GM21529 (cell line): ENCODE measurements at regions not wholly inside any gene's neighbourhood (a gene's known extent, or its start where the extent isn't known, plus 50 kb on each side); places are given as distances from the start of the nearest gene placed in this dataset.
"Not testable (repeated sequence)": the region's sequence is repeated elsewhere in the genome, so short reads cannot be mapped to it uniquely, and the experiment has no call there.

Source experiments
- ATAC-seq: cut with Tn5 transposase; IDR thresholded peaks from one replicate; pipeline ENCODE4 v1.9.1; 2021; ENCODE audit not compliant: unreplicated experiment

DNA sequence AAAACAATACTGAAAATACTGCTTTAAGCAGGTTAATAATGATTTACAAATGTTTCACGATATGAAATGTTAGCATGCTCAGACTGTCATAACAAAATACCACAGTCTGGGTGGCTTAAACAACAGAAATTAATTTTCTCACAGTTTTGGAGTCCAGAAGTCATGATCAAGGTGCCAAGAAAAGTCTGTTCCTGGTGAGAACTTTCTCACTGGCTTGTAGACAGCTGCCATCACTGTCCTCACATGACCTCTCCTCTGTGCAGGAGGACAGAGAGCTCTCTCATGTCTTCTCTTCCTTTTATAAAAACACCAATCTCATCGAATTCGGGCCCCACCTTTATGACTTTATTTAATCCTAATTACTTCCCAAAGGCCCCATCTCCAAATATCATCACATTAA lies 426.7 kb downstream of the KLHL13 start:
- no peak for ATAC-seq

DNA sequence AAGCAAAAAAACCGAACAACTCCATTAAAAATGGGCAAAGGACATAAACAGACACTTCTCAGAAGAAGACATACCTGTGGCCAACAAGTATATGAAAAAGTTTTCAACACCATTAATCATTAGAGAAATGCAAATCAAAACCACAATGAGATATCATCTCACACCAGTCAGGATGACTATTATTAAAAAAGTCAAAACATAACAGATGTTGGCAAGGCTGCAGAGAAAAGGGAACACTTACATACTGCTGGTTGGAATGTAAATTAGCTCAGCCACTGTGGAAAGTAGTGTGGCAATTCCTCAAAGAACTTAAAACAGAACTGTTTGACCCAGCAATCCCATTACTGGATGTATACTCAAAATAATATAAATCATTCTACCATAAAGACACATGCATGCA lies 436.3 kb downstream of the KLHL13 start:
- no peak for ATAC-seq

DNA sequence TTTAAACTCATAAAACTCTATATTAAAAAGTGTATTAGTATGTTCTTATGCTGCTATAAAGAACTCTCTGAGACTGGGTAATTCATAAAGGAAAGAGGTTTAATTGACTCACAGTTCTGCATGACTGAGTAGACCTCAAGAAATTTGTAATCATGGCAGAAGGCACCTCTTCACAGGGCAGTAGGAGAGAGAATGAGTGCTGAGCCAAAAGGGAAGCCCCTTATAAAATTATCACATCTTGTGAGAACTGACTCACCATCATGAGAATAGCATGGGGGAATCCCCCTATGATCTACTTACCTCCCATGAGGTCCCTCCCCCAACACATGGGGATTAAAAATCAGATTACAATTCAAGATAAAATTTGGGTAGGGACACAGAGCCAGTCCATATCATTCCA lies 463.2 kb downstream of the KLHL13 start:
- no peak for ATAC-seq

DNA sequence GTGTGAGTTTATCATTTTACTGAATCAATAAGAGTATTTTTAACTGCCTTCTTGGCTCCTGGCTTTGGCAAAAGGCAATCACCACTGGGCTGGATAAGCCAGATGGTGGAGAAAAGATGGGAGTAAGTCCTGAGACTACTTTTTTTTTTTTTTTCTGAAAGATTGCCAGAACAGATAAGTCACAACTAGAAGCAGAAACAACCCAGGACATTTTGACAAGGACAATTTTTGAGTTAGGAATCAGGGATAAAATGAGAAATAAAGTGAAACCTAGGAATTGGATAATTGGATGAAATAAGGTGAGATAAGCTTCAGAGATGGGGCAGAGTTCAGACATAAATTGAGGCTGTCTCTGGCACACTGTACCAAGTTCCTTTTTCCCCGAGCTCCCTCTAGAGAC lies 471.0 kb downstream of the KLHL13 start:
- ATAC-seq = no peak

DNA sequence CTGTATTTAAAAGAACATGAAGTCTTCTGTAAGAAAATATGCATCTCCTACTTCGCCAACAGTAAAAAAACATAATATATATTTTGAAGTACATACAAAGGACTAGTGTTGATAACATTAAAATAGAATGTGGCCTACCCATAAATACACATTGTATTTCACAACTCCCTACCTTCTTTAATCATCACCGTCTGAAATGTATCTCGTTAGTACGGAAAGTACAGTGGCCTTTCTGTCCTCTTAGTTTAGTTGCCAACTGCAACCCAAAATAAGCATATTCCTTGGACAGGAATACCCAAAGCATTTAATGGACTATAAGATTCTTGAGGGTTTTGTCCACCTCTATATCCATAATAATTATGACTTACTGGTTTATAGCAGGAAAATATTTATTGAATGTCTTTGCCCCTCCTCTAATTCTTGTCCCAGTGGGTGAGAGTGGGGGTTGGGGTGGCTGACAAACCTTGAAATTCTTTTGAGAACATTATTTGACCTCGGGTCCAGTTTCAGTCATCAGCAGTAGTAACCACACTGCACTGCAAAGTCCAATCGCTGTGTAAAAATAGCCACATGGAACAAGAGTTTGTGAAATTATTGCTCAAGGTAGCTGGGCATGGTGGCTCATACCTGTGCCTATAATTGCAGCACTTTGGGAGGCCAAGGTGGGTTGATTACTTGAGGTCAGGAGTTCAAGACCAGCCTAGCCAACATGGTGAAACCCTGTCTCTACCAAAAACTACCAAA lies 474.5 kb downstream of the KLHL13 start:
- ATAC-seq = no peak

DNA sequence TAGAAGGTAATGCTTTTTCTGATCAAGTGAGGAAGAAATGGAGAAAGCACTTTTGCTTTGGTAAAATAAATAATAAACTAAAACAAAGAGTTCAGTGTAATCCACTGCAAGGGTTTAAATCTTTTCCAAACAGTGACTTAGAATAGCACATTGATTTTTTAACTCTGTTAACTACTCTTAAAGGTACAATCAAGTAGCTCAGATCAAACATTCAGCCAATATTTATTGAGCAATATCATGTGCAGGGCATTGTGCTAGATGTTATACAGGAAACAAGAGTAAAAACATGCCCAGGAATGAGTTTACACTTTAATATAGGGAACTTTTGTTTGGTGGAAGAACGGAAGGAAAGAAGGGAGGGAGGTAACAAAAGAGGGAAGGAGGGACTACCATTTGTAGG lies 479.8 kb downstream of the KLHL13 start:
- no peak for ATAC-seq

DNA sequence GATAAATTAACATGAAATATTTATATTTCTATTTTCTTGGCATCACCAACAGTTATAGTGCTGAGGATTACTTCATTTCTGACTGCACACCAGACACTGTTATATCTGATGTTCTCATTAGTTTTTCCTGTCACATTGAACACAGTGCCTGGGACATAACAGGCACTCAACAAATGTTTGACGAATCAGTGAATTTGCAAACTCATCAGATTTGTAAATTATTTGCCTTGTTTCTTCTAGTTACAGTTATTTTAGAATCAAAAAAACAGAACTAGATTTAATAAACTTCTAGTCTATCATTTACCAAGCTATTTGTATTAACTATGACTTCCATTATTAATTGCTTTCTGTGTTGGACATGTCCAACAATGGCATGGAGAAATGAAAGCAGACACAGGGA lies 483.3 kb downstream of the KLHL13 start:
- ATAC-seq = no peak

DNA sequence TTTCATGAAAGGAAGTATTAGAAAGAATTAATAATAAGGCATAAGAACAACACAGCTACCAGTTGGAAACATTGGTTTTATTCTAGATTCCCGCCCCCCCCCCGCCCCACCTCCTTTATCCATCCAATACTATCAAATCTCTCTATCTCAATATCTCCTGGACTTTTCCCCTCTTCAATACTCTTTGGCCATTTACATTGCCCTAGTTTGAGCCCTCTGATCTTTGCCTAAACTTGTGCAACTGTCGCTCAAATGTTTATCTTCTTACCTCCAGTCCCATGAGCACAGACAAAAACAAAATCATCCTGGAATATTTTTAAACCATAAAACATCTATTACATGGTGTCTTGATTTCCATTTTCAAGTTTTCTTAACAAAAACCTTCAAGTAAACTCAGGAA lies 488.2 kb downstream of the KLHL13 start:
- no peak for ATAC-seq

DNA sequence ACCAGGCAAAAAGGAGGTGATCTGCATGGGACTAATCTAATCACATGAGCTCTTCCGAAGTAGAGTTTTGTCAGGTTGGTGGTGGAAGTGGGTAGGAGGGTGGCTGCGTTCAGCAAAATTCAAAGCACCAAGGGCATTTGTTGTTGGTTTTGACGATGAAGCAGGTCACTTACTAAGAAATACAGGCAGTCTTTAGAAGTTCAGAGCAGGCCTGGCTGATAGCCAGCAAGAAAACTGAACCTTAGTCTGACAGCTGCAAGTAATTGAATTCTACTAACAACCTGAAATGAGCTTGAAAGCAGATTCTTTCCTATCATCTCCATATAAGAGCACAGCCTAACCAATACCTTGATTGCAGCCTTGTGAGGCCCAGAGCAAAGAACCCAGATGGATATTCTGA lies 505.8 kb downstream of the KLHL13 start:
- ATAC-seq = no peak

DNA sequence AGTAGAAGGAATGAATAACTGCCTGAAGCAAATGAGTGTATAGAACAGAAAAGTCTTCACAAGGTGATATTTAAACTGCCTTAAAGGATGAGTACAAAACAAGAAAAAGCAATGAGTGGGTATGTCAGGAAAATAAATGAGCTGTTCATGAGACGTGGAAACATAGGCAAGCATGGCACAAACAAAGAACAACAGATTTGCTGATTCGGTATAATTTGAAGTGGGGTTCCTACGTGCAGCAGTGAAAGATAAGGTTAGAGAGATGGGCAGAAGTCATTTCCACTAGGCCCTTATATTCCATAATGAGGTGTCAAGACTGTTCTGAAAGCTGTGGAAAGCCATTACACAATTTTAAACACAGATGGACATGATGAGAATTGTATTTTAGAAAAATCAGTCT lies 506.6 kb downstream of the KLHL13 start:
- ATAC-seq = no peak

DNA sequence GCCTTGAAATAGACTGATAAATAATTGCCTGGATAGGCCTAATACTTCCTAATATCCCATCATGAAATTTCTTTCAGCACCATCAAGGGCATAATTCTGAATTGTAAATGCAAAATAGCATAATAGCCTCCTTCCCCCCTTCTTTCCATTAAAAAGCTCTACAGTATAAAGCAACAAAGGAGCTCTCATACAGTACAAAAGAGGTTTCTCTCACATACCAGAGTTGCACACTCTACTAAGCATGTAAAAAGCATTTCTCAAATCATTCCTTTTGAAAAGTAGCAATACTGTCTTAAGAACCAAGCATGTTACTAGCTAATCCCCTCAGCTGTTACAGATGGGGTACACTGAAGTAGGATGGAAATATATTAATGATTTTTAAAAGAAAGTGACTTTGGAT lies 509.0 kb downstream of the KLHL13 start:
- no peak for ATAC-seq

DNA sequence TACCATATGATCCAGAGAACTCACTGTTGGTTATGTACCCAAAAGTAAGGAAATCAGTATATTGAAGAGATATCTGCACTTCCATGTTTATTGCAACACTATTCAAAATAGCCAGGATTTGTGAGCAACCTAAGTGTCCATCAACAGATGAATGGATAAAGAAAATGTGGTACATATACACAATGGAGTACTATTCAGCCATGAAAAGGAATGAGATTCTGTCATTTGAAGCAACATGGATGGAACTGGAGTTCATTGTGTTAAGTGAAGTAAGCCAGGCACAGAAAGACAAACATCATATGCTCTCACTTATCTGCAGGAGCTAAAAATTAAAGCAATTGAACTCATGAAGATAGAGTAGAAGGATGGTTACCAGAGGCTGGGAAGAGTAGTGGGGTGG lies 510.5 kb downstream of the KLHL13 start:
- not testable (repeated sequence) for ATAC-seq

DNA sequence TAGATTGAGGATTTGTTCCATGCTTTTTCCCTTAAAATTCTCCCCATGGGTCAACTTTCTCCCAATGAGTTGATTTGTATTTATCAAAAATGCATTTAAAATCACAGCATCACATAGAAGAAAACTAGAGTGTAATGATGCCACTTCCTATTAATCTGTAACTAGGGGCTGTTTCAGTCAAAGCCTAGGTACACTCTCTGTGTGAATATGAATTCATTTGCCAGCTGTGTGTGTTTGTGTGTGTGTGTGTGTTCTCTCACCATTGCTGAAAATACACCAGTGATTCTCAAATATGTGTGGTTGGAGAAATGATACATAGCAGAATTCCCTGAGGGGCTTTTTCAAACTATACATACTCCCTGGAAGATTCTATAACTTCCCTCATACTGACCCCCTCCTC lies 546.5 kb downstream of the KLHL13 start:
- ATAC-seq = no peak

DNA sequence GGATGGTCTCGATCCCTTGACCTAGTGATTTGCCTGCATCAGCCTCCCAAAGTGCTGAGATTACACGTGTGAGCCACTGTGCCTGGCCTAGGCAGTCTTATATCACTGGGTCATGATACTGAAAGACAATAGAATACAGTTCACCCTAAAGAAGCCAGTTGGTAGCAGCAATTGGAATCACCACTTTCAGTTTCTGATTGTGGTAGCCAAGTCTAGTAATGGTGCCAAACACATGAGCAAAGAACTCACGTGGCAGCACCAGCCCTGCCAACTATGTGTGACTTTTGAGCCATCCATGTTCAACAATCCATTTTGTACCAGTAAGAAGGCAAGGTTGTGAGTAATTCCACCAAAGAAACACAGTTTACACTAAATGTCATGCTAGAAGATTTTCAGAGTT lies 548.4 kb downstream of the KLHL13 start:
- no peak for ATAC-seq

DNA sequence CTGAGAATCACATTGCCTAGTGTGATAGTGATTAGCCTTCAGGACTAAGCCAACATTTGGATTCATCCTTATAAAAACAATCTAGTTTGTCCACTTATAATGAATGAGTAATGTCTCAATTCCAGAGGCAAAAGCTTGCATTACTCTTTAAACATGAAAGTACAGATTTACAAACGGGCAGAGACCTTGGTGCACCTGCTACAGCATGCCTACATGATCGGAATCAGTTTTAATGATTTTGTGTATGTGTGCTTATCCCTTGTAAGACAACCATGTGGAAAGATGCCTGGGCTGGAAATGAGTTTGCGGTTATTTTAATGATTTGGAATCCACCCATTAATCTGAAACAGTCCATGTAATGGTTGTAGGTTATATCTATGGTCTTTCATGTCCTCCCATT lies 572.7 kb downstream of the KLHL13 start:
- ATAC-seq = no peak

DNA sequence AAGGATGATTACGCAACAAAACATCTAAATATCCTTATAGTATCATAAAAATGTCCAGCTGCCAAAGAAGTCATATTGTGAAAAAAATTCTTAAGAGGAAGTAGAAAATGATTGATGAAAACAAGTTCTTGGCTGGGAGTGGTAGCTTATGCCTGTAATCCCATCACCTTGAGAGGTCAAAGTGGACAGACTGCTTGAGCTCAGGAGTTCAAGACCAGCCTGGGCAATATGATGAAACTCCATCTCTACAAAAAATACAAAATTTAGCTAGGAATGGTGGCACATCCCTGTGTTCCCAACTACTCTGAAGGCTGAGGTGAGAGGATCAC lies 577.6 kb downstream of the KLHL13 start:
- ATAC-seq = no peak

DNA sequence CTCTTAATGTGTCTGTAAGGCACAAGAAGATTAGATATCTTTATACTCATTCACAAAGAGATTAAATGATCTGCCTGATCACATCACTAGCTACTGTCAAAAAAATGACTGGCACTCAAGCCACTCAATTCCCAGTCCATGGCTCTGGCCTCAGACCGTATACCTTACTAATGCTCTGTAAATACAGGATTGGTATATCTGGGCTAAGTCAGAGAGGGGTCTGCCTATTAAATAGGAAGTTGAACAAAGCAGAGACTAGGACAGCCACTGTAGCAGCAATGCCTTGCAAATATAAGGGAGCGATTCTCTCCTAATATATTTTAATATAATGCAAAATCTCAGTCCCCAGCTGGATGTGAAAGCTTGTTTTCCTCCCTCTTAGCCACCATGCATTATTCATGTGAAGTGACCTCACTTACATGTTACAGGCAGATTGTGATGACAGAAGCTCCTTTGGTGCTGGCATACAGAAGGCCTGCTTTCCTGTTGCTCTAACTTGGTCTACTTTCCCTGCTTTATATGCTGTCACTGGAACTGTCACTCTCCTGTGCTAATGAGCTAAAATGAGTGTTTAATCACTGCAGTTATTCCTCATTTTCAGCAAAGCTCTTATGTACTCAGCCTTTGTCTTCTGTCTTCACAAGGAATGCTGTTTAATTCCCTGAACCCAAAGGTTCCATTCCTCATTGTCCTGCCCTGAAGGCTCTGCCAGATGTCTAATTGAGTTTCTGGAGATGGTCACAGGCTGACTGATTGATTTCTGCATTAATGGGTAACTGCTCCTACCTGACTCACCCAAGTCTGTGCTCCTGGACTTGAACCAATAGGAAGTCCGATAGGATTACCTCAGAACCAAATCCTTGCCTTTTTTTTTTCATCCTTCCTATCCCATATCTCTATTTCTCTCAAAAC lies 578.2 kb downstream of the KLHL13 start:
- no peak for ATAC-seq

DNA sequence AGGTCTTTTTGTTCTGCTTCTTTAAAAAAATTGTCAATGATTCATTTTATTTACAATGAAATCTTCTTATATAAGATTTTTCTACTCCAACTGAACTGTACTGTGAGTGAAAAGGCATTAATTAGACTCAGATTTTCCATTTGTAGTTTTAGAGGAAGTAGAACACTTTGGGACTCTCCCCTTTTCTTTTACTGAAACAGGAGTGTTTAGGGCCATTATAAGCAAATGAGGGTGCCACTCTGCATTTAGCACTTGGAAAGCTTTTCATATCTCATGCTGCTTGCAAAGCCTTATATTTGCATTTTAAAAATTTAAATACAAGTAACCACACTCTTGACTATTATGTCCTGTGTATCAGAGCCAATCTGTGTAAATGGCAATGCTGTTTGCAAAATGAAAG lies 584.3 kb downstream of the KLHL13 start:
- ATAC-seq = peak; percentile 86

DNA sequence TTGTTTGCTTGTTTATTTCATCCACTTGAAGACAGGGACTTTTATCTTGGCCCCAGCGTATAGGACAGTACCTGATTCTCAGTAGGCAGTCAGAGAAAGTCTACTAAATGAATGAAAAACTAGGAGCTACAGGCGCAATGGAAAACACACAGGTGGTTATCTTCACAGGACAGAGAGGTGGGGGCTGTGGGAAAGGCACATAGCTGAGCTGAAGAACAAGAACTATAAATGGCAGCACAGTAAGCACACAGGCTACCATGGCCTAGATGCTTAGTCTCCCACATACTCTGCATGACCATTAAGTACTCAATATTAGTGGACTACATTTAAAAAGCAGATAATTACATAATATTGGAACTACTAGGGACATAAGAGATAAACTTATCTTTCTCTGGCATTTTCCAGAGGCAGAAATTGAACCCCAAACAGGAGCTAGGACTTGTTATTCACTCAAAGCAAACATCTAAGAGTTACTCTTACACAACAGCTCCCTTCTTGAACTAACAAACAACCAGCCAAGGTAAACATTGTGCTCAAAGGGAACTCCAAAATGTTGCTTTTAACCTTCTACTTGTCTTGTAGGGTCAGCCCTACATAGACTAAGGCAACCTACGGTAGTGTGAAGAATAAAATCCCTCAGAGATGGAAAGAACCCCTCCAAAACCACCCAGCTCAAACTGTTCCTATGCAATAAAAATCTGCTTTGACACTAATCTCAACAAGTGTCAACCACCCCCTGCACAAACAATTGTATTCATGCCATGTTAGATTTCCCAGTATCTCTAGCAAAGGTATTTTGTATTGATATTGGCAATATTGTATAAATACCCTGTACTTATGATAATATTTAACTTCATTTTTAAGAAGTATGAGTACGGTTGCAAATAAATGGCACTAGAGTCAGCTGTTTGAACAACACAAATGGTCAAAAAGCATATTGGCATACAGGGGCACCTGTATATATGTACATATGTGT lies 593.6 kb downstream of the KLHL13 start:
- ATAC-seq = no peak

DNA sequence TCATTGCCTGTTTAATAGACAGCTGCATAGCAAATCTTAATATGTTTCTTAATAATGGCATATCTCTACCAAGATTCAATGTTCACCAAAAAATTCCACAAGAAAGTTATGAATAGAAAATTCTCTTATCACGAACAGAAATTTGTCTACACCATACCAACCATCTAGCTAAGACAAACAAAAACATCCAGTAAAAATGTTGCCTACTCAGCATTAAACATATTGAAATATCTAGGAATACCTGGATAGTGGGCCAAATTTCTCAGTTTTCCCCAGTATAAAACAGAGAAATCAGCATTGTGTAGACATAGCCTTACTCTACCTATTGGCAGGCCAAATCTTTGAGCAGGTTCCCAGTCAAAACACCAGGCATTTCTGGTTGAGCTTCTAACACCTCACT lies 598.6 kb downstream of the KLHL13 start:
- no peak for ATAC-seq

DNA sequence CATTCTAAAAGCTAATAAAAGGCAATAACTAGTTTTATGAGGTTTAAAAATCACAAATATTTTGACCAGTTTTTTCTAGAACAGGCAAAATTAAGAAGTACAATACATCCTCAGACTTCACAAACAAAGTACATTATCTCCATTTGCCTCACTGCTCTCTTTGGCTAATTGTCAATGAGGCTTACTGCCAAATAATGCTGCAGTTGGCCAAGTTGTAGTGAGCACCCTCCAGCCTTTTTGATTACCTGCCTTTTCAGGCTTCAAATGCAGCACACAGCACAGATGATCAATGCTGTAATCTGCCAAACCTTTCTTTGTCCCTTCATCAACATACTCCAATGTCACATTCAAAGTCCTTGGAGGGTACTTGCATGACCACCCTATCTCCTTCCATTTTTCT lies 605.2 kb downstream of the KLHL13 start:
- ATAC-seq = no peak
